ENCODE measurements at regions not wholly inside any gene's neighbourhood (a gene's known extent, or its start where the extent isn't known, plus 50 kb on each side); places are given as distances from the start of the nearest gene placed in this dataset.

GRCh38 chr16:86363836-86364618 lies 146.3 kb upstream of the FOXF1 start:
- Histone ChIP-seq H3K27me3 (ENCODE audit: control insufficient read depth in 3 of 3, insufficient read depth in 3 of 3, low read length in 3 of 3) (peaks cover 0 to 26% (median 0%) of the 10 kb centered on the region in 3 donors), H3K36me3 (ENCODE audit: control insufficient read depth in 3 of 3, insufficient read depth in 2 of 3, low read depth in 1 of 3, low read length in 3 of 3) (no peaks in the 10 kb centered on the region), H3K4me1 (ENCODE audit: control insufficient read depth in 3 of 3, insufficient read depth in 2 of 3, low read depth in 1 of 3, low read length in 2 of 3) (peaks cover 0 to 2% (median 0%) of the 10 kb centered on the region in 3 donors), H3K27ac (ENCODE audit: low read depth in 1 of 3, low read length in 2 of 3) (peak overlapping the region in 1 of 3 donors; percentile 71), H3K4me3 (ENCODE audit: low read depth in 1 of 3, low read length in 3 of 3) (no peak overlapping the region), H3K9me3 (ENCODE audit: control insufficient read depth in 2 of 2, insufficient read depth in 1 of 2, low read depth in 1 of 2, low read length in 1 of 2) (no peaks in the 10 kb centered on the region)
- no peak for FAIRE-seq
- 38 to 45% (median 42%) methylated on average over 13 of the region's 13 CpGs for WGBS, 3 donors
- no peak for DNase-seq

GRCh38 chr16:86364653-86365380 lies 145.5 kb upstream of the FOXF1 start:
- peaks cover 0 to 27% (median 0%) of the 10 kb centered on the region in 3 donors for H3K27me3 ChIP-seq (ENCODE audit: control insufficient read depth in 3 of 3, insufficient read depth in 3 of 3, low read length in 3 of 3)
- H3K4me1 ChIP-seq (ENCODE audit: control insufficient read depth in 3 of 3, insufficient read depth in 2 of 3, low read depth in 1 of 3, low read length in 2 of 3): peaks cover 0 to 2% (median 0%) of the 10 kb centered on the region in 3 donors
- DNase-seq (no peak), FAIRE-seq (no peak)
- no peak overlapping the region for H3K4me3 ChIP-seq (ENCODE audit: low read depth in 1 of 3, low read length in 3 of 3)
- peak overlapping the region in 2 of 3 donors; percentile 71 to 76 for H3K27ac ChIP-seq (ENCODE audit: low read depth in 1 of 3, low read length in 2 of 3)
- 80 to 87% (median 83%) methylated on average over 13 of the region's 13 CpGs for WGBS, 3 donors
- no peaks in the 10 kb centered on the region for H3K36me3 ChIP-seq (ENCODE audit: control insufficient read depth in 3 of 3, insufficient read depth in 2 of 3, low read depth in 1 of 3, low read length in 3 of 3)
- H3K9me3 ChIP-seq (ENCODE audit: control insufficient read depth in 2 of 2, insufficient read depth in 1 of 2, low read depth in 1 of 2, low read length in 1 of 2): no peaks in the 10 kb centered on the region

- FAIRE-seq (no peak), DNase-seq (no peak)
- Histone ChIP-seq H3K9me3 (ENCODE audit: control insufficient read depth in 2 of 2, insufficient read depth in 1 of 2, low read depth in 1 of 2, low read length in 1 of 2) (no peaks in the 10 kb centered on the region), H3K27me3 (ENCODE audit: control insufficient read depth in 3 of 3, insufficient read depth in 3 of 3, low read length in 3 of 3) (peaks cover 0 to 26% (median 0%) of the 10 kb centered on the region in 3 donors), H3K4me3 (ENCODE audit: low read depth in 1 of 3, low read length in 3 of 3) (no peak overlapping the region), H3K36me3 (ENCODE audit: control insufficient read depth in 3 of 3, insufficient read depth in 2 of 3, low read depth in 1 of 3, low read length in 3 of 3) (no peaks in the 10 kb centered on the region), H3K27ac (ENCODE audit: low read depth in 1 of 3, low read length in 2 of 3) (peak overlapping the region in 2 of 3 donors; percentile 71 to 76), H3K4me1 (ENCODE audit: control insufficient read depth in 3 of 3, insufficient read depth in 2 of 3, low read depth in 1 of 3, low read length in 2 of 3) (peaks cover 0 to 2% (median 0%) of the 10 kb centered on the region in 3 donors)
- WGBS, 3 donors: 44 to 55% (median 45%) methylated on average over 19 of the region's 19 CpGs
Observed at GRCh38 chr16:86365513-86366273, 144.6 kb upstream of the FOXF1 start.

GRCh38 chr16:86366481-86366880 lies 143.8 kb upstream of the FOXF1 start:
- no peak overlapping the region for H3K27ac ChIP-seq (ENCODE audit: low read depth in 1 of 3, low read length in 2 of 3)
- no peak for DNase-seq
- no peaks in the 10 kb centered on the region for H3K36me3 ChIP-seq (ENCODE audit: control insufficient read depth in 3 of 3, insufficient read depth in 2 of 3, low read depth in 1 of 3, low read length in 3 of 3)
- H3K27me3 ChIP-seq (ENCODE audit: control insufficient read depth in 3 of 3, insufficient read depth in 3 of 3, low read length in 3 of 3): peaks cover 0 to 24% (median 0%) of the 10 kb centered on the region in 3 donors
- H3K9me3 ChIP-seq (ENCODE audit: control insufficient read depth in 2 of 2, insufficient read depth in 1 of 2, low read depth in 1 of 2, low read length in 1 of 2): no peaks in the 10 kb centered on the region
- H3K4me1 ChIP-seq (ENCODE audit: control insufficient read depth in 3 of 3, insufficient read depth in 2 of 3, low read depth in 1 of 3, low read length in 2 of 3): peaks cover 0 to 2% (median 0%) of the 10 kb centered on the region in 3 donors
- FAIRE-seq: no peak
- 14 to 29% (median 15%) methylated on average over 1 of the region's 1 CpG for WGBS, 3 donors
- H3K4me3 ChIP-seq (ENCODE audit: low read depth in 1 of 3, low read length in 3 of 3): no peak overlapping the region

- no peak for DNase-seq
- WGBS, 3 donors: 36 to 47% (median 43%) methylated on average over 12 of the region's 12 CpGs
- no peaks in the 10 kb centered on the region for H3K36me3 ChIP-seq (ENCODE audit: control insufficient read depth in 3 of 3, insufficient read depth in 2 of 3, low read depth in 1 of 3, low read length in 3 of 3)
- H3K4me3 ChIP-seq (ENCODE audit: low read depth in 1 of 3, low read length in 3 of 3): no peak overlapping the region
- no peak for FAIRE-seq
- H3K9me3 ChIP-seq (ENCODE audit: control insufficient read depth in 2 of 2, insufficient read depth in 1 of 2, low read depth in 1 of 2, low read length in 1 of 2): no peaks in the 10 kb centered on the region
- peak overlapping the region in 1 of 3 donors; percentile 51 for H3K27ac ChIP-seq (ENCODE audit: low read depth in 1 of 3, low read length in 2 of 3)
- peaks cover 0 to 24% (median 0%) of the 10 kb centered on the region in 3 donors for H3K27me3 ChIP-seq (ENCODE audit: control insufficient read depth in 3 of 3, insufficient read depth in 3 of 3, low read length in 3 of 3)
- H3K4me1 ChIP-seq (ENCODE audit: control insufficient read depth in 3 of 3, insufficient read depth in 2 of 3, low read depth in 1 of 3, low read length in 2 of 3): peaks cover 0 to 2% (median 0%) of the 10 kb centered on the region in 3 donors
Observed at GRCh38 chr16:86367291-86368072, 142.8 kb upstream of the FOXF1 start.

- DNase-seq (no peak), FAIRE-seq (no peak)
- H3K4me1 ChIP-seq (ENCODE audit: control insufficient read depth in 3 of 3, insufficient read depth in 2 of 3, low read depth in 1 of 3, low read length in 2 of 3): peaks cover 0 to 2% (median 0%) of the 10 kb centered on the region in 3 donors
- peaks cover 0 to 18% (median 0%) of the 10 kb centered on the region in 3 donors for H3K27me3 ChIP-seq (ENCODE audit: control insufficient read depth in 3 of 3, insufficient read depth in 3 of 3, low read length in 3 of 3)
- H3K27ac ChIP-seq (ENCODE audit: low read depth in 1 of 3, low read length in 2 of 3): no peak overlapping the region
- WGBS, 3 donors: 79 to 92% (median 80%) methylated on average over 11 to 12 of the region's 12 CpGs
- no peaks in the 10 kb centered on the region for H3K9me3 ChIP-seq (ENCODE audit: control insufficient read depth in 2 of 2, insufficient read depth in 1 of 2, low read depth in 1 of 2, low read length in 1 of 2)
- H3K36me3 ChIP-seq (ENCODE audit: control insufficient read depth in 3 of 3, insufficient read depth in 2 of 3, low read depth in 1 of 3, low read length in 3 of 3): no peaks in the 10 kb centered on the region
- no peak overlapping the region for H3K4me3 ChIP-seq (ENCODE audit: low read depth in 1 of 3, low read length in 3 of 3)
Observed at GRCh38 chr16:86368261-86368660, 142.1 kb upstream of the FOXF1 start.

GRCh38 chr16:86370062-86370461 lies 140.3 kb upstream of the FOXF1 start:
- no peaks in the 10 kb centered on the region for H3K36me3 ChIP-seq (ENCODE audit: control insufficient read depth in 3 of 3, insufficient read depth in 2 of 3, low read depth in 1 of 3, low read length in 3 of 3)
- no peak for FAIRE-seq
- H3K27me3 ChIP-seq (ENCODE audit: control insufficient read depth in 3 of 3, insufficient read depth in 3 of 3, low read length in 3 of 3): peaks cover 0 to 8% (median 0%) of the 10 kb centered on the region in 3 donors
- DNase-seq: no peak
- H3K4me3 ChIP-seq (ENCODE audit: low read depth in 1 of 3, low read length in 3 of 3): no peak overlapping the region
- H3K27ac ChIP-seq (ENCODE audit: low read depth in 1 of 3, low read length in 2 of 3): no peak overlapping the region
- WGBS, 3 donors: 62 to 85% (median 76%) methylated on average over 6 of the region's 6 CpGs
- peaks cover 0 to 11% of the 10 kb centered on the region in 2 donors for H3K9me3 ChIP-seq (ENCODE audit: control insufficient read depth in 2 of 2, insufficient read depth in 1 of 2, low read depth in 1 of 2, low read length in 1 of 2)
- H3K4me1 ChIP-seq (ENCODE audit: control insufficient read depth in 3 of 3, insufficient read depth in 2 of 3, low read depth in 1 of 3, low read length in 2 of 3): peaks cover 0 to 2% (median 0%) of the 10 kb centered on the region in 3 donors
